A673 (cell line): ENCODE measurements at regions not wholly inside any gene's neighbourhood (a gene's known extent, or its start where the extent isn't known, plus 50 kb on each side); places are given as distances from the start of the nearest gene placed in this dataset.

Experiments used
- CTCF ChIP-seq: fragments of 300-800, 200-600 bp; sonication (generic); conservative IDR thresholded peaks from 2 replicates; pipeline ENCODE4 v1.5.1; 2017; ENCODE audit warnings: low read depth, mild to moderate bottlenecking, antibody characterized with exemption, low read length, moderate library complexity, mixed read lengths
- EZH2 ChIP-seq: fragments of 200-600 bp; sonication (generic); IDR thresholded peaks from 2 replicates; pipeline ENCODE4 v1.6.1; 2017; ENCODE audit warnings: borderline replicate concordance, low read depth, mild to moderate bottlenecking, mixed read lengths, antibody characterized with exemption, low read length; ENCODE audit not compliant: poor library complexity, severe bottlenecking

GRCh38 chr16:51531271-51531670 lies 380.2 kb upstream of the SALL1 start:
- TF ChIP-seq CTCF = no peak
- TF ChIP-seq EZH2 = no peak
